ENCODE measurements at regions not wholly inside any gene's neighbourhood (a gene's known extent, or its start where the extent isn't known, plus 50 kb on each side); places are given as distances from the start of the nearest gene placed in this dataset.
"Not testable (repeated sequence)": the region's sequence is repeated elsewhere in the genome, so short reads cannot be mapped to it uniquely, and the experiment has no call there.

DNA sequence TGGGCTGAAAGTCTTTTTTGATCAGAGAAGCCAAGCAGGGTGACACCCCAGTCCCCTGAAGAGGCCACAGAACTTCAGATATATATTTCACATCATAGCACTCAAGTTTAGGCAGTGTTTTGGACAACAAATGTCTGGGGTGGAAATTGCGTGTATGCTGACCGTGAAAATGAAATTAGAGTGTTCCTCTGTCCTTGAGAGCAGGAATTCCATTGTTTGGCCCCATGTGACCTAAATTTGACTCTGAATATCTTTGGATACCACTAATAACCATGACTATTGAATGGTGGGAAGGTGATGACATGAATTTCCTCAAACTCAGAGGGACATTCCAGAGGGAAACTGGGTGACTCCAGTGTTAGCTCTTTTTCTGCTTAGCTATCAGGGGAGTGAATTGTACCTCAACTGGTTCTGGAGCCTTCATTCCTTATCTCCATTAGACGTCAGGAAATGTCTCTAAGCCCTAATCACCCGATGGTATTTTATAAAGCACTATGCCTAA lies 263.5 kb upstream of the RASGRP1 start:
- Mint-ChIP-seq H3K4me1 (no peaks in the 10 kb centered on the region), H3K9me3 (no peaks in the 10 kb centered on the region), H3K27ac (no peak overlapping the region), H3K36me3 (ENCODE audit: low read depth) (no peaks in the 10 kb centered on the region), H3K27me3 (peaks cover 4% of the 10 kb centered on the region), H3K4me3 (no peak overlapping the region)
- no peak for ATAC-seq (replicated peaks)

DNA sequence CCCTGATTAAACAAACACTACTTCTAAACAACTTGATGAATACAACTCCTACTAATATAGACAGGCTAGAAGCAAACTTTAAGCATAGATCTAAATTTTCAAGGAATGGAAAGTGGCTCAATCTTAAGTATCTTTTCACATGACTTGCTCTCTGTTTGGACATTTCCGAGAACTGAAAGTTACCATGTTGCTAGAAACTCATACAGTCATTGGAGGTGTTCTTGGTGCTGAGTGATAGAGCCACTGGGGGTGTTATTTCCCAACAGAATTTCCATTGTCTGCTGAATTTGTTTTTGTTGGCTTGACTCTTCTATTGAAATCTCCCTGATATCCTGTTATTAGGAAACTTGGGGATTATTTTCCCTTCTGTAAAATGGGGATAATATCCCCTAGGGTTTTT lies 264.5 kb upstream of the RASGRP1 start:
- no peak for ATAC-seq (replicated peaks)
- Mint-ChIP-seq H3K27me3 (peaks cover 4% of the 10 kb centered on the region), H3K9me3 (no peaks in the 10 kb centered on the region), H3K27ac (no peak overlapping the region), H3K4me3 (no peak overlapping the region), H3K4me1 (no peaks in the 10 kb centered on the region), H3K36me3 (ENCODE audit: low read depth) (no peaks in the 10 kb centered on the region)

DNA sequence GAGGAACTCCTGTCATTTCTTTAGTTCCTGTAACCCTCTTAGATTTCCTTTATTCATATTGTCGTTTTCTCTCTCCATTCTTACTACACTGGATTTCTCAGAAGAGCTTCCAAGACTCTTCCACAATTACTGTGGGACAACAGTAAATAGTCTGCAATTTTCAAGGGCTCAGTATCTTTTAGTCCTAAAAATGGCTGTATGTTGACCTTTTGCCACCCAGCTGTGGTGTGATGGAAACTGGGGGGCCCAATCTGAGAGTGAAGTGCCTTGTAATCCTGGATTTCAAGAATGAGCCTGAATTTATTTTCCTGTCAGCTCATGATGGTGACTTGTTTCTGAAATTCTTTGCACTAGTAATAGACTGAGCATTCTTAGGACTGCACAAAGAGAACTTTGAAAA lies 277.6 kb upstream of the RASGRP1 start:
- no peaks in the 10 kb centered on the region for H3K36me3 Mint-ChIP-seq (ENCODE audit: low read depth)
- peaks cover 5% of the 10 kb centered on the region for H3K9me3 Mint-ChIP-seq
- H3K27ac Mint-ChIP-seq: no peak overlapping the region
- no peak overlapping the region for H3K4me3 Mint-ChIP-seq
- H3K27me3 Mint-ChIP-seq: peaks cover 14% of the 10 kb centered on the region
- H3K4me1 Mint-ChIP-seq: no peaks in the 10 kb centered on the region
- no peak for ATAC-seq (replicated peaks)

DNA sequence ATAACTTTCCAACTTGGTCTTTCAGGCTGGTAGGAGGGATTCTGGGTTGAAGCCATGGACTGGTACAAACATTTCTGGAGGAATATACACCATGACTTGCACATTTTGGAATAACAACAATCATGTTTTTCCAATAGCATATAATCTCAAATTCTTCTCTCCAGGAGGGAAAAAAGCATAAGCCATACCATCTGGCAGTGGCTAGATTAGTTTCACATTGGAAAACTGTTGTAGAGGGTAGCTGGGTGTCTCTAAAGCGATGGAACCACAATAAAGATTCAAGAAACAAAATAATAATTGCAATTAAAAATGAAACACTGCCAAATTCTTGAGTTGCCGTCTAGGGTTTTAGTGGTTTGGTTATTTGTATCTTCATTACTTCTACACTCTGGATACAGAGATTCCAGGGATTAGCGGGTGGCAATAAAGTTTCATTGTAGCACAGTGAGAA lies 278.5 kb upstream of the RASGRP1 start:
- Mint-ChIP-seq H3K36me3 (ENCODE audit: low read depth) (no peaks in the 10 kb centered on the region), H3K9me3 (no peaks in the 10 kb centered on the region), H3K27me3 (peaks cover 8% of the 10 kb centered on the region), H3K4me3 (no peak overlapping the region), H3K27ac (no peak overlapping the region), H3K4me1 (no peaks in the 10 kb centered on the region)
- ATAC-seq (replicated peaks): no peak

DNA sequence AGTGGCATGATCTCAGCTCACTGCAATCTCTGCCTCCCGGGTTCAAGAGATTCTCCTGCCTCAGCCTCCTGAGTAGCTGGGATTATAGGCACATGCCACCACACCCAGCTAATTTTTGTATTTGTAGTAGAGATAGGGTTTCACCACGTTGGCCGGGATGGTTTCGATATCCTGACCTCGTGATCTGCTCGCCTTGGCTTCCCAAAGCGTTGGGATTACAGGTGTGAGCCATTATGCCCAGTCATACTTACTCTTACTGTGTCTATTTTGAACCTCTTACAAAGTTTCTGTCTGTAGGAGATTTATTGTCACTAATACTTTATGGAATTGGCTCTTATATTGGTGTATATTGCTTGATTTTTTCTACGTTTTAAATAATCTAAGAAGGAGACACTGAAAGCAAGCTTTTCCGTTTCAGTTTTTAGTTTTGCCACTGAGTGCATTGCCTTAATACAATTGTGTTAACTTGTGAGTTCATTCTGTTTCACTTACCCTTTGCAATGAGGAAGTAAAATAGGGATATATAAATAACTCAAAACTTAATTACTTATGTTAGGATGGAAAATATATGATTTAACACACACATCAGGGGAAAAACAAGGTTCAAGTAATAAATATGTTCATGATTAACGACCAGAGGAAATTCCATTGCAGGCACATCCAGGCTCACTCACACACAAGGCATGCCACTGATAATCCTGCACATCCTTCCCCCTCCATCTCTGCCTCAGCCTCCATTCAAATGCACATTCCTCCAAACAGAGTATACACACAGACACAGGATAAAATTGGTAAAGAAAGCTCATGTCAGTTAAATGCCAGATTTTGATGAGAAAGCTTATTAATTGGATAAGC lies 279.3 kb upstream of the RASGRP1 start:
- Mint-ChIP-seq H3K36me3 (ENCODE audit: low read depth) (no peaks in the 10 kb centered on the region), H3K4me1 (no peaks in the 10 kb centered on the region), H3K4me3 (no peak overlapping the region), H3K27me3 (peaks cover 5% of the 10 kb centered on the region), H3K27ac (no peak overlapping the region), H3K9me3 (no peaks in the 10 kb centered on the region)
- no peak for ATAC-seq (replicated peaks)

DNA sequence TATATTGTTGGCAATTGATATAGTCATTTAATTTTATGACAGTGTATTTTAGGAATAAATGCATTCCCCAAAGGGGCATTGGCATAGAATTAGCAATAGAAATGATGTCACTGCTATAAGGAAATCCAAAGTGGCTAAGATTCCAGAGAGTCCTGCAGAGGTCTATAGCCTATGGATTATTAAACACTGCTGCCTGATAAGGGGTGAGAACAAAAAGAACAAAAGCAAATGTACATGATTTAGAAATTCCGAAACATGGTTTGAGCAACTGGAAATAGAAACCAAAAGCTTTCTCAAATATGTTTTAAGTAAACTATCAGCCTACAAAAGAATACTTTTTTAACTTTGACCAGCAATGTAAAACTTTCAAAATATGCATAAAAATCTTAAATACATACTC lies 280.1 kb upstream of the RASGRP1 start:
- H3K4me3 Mint-ChIP-seq: no peak overlapping the region
- no peaks in the 10 kb centered on the region for H3K9me3 Mint-ChIP-seq
- no peak for ATAC-seq (replicated peaks)
- H3K27me3 Mint-ChIP-seq: peaks cover 10% of the 10 kb centered on the region
- H3K36me3 Mint-ChIP-seq (ENCODE audit: low read depth): no peaks in the 10 kb centered on the region
- H3K4me1 Mint-ChIP-seq: no peaks in the 10 kb centered on the region
- no peak overlapping the region for H3K27ac Mint-ChIP-seq

DNA sequence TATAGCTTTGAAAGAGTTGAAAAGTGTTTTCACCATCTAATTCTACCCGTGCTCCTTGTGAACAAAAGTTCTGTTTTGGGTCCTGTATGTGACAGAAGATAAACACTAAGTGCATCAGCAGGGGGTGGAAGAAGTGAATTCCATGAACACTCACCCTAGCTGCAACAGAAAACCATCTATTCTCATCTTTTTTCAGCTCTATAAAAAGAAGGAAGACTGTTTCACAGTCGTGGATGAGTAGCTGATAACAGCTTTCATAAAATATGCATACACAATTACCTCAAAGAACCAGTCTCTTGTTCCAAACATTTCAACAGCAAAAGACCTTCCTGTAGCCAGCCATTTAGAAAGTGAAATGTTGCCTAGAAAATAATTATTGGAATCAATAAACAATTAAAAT lies 281.7 kb upstream of the RASGRP1 start:
- Mint-ChIP-seq H3K4me3 (no peak overlapping the region), H3K9me3 (no peaks in the 10 kb centered on the region), H3K4me1 (no peaks in the 10 kb centered on the region), H3K36me3 (ENCODE audit: low read depth) (no peaks in the 10 kb centered on the region), H3K27ac (no peak overlapping the region), H3K27me3 (peaks cover 10% of the 10 kb centered on the region)
- no peak for ATAC-seq (replicated peaks)

DNA sequence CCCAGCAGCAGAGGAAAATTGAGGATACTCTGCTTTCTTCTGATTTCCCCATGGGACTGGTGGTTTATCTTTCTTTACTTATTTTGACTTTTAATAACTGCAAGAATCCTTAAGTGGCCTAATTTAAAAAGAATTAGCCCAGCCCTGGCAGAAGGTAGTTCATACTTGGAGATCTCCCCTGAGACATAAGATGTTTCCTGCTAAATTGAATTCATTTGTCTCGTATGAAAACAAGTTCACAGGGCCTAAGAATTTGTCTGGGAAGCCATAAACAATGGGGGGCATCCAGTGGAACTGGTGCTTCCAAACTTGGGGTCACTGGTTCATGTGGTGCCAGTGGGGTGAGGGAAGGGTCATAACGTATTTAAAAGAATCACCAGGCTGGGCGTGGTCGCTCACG lies 283.1 kb upstream of the RASGRP1 start:
- no peak for ATAC-seq (replicated peaks)
- Mint-ChIP-seq H3K9me3 (no peaks in the 10 kb centered on the region), H3K27ac (no peak overlapping the region), H3K36me3 (ENCODE audit: low read depth) (no peaks in the 10 kb centered on the region), H3K4me1 (no peaks in the 10 kb centered on the region), H3K27me3 (peaks cover 10% of the 10 kb centered on the region), H3K4me3 (no peak overlapping the region)

DNA sequence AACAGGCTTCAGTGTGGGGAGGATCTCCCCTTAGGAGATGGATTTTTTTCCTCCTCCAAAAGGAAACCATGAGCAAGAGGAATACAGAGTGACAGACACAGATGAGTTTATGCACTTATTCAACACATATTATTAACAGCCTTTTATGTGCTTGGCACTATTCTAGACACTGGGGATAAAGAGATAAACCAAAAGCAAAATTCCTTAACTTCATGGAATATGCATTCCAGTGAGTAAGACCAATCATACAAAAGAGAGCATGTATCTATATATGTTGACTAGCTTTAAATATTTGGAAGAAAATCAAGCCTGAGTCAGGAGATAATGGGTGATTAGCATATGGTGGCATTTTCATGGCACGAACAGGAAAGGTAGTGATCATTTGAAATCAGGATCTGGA lies 284.4 kb upstream of the RASGRP1 start:
- Mint-ChIP-seq H3K9me3 (no peaks in the 10 kb centered on the region), H3K27ac (no peak overlapping the region), H3K27me3 (peaks cover 9% of the 10 kb centered on the region), H3K36me3 (ENCODE audit: low read depth) (no peaks in the 10 kb centered on the region), H3K4me1 (no peaks in the 10 kb centered on the region), H3K4me3 (no peak overlapping the region)
- no peak for ATAC-seq (replicated peaks)

DNA sequence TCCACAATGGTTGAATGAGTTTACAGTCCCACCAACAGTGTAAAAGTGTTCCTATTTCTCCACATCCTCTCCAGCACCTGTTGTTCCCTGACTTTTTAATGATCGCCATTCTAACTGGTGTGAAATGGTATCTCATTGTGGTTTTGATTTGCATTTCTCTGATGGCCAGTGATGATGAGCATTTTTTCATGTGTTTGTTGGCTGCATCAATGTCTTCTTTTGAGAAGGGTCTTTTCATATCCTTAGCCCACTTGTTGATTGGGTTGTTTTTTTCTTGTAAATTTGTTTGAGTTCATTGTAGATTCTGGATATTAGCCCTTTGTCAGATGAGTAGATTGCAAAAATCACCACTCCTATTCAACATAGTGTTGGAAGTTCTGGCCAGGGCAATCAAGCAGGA lies 287.6 kb upstream of the RASGRP1 start:
- not testable (repeated sequence) for ATAC-seq (replicated peaks); H3K4me3 Mint-ChIP-seq; H3K36me3 Mint-ChIP-seq (ENCODE audit: low read depth); H3K27me3 Mint-ChIP-seq; H3K4me1 Mint-ChIP-seq; H3K9me3 Mint-ChIP-seq; H3K27ac Mint-ChIP-seq

DNA sequence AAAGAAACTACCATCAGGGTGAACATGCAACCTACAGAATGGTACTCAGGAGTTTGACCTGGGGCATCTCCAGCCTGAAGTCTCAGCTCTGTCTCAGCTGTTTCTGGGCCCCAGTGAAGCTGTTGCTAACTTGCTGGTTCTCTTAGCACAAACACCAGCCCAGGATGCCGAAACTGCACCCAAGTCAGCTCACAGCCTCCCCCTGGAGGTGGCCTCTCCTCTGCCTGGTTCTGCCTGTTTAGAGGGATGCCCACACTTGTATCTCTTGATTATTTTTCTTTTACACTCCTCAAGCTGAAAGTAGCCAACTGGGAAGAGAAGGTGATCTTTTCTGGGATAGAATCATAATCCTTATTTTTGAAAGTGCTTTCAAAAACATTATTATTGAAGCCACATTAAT lies 289.0 kb upstream of the RASGRP1 start:
- ATAC-seq (replicated peaks): no peak
- no peak overlapping the region for H3K4me3 Mint-ChIP-seq
- H3K36me3 Mint-ChIP-seq (ENCODE audit: low read depth): no peaks in the 10 kb centered on the region
- H3K9me3 Mint-ChIP-seq: no peaks in the 10 kb centered on the region
- no peaks in the 10 kb centered on the region for H3K4me1 Mint-ChIP-seq
- H3K27me3 Mint-ChIP-seq: peaks cover 8% of the 10 kb centered on the region
- no peak overlapping the region for H3K27ac Mint-ChIP-seq

DNA sequence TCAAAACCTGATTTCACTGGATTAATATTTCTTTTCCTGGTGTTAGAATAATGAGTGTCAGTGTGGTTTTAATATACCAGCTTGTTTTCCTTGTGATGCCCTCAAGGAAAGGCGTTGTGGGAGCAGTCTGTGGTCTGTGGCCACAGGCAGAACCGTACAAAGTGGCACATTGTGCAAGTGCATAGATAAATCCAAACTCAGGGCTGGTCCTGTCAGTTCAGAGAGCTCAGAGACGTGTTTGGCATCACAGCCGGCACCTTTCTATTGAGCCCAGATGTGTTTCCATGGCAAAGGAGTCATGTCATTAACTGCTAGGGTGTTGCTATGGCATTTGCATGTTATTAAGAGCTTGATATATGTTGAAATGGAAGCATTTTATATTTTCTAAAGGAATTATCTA lies 289.9 kb upstream of the RASGRP1 start:
- Mint-ChIP-seq H3K4me3 (no peak overlapping the region), H3K4me1 (no peaks in the 10 kb centered on the region), H3K27me3 (peaks cover 4% of the 10 kb centered on the region), H3K27ac (no peak overlapping the region), H3K36me3 (ENCODE audit: low read depth) (no peaks in the 10 kb centered on the region), H3K9me3 (no peaks in the 10 kb centered on the region)
- no peak for ATAC-seq (replicated peaks)

DNA sequence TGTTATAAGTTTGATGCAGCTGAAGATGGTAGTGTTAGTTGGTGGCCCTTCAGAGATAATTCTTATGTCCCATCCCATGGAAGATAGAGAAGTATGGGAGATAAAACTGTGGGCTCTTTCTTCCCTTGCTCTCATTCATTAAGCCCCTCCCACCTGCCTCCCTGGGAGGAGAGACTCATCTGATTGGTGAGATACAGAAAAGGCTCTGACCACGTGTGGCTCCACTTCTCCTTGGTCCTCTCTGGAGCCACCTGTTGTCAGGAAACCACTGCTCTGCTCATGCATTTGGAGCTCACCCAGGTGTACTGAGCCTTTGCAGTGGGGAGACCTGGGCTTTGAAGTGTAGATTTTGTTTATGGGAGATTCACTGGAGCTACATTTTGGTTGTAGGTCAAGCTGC lies 293.2 kb upstream of the RASGRP1 start:
- H3K27ac Mint-ChIP-seq: no peak overlapping the region
- ATAC-seq (replicated peaks): no peak
- no peak overlapping the region for H3K4me3 Mint-ChIP-seq
- H3K4me1 Mint-ChIP-seq: no peaks in the 10 kb centered on the region
- no peaks in the 10 kb centered on the region for H3K36me3 Mint-ChIP-seq (ENCODE audit: low read depth)
- no peaks in the 10 kb centered on the region for H3K9me3 Mint-ChIP-seq
- H3K27me3 Mint-ChIP-seq: peaks cover 8% of the 10 kb centered on the region

DNA sequence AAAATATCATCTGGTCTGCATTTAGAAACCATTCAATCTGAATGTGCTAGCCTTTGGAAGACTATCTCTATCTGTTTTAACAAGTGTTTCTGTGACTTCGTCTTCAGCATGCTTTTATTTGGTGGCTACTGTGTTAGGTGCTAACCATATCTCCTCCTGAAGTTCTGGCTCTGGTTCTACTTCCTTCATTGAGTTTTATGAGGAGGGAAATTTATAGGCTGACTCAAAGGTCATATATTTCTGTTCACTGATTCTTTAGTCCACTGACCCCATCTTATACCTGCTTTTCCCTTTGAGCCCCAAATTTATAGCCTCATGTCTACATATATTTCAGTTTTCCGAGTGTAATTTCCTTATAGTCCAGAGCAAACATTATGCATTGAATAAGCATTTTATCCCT lies 295.0 kb upstream of the RASGRP1 start:
- ATAC-seq (replicated peaks): no peak
- no peaks in the 10 kb centered on the region for H3K4me1 Mint-ChIP-seq
- H3K9me3 Mint-ChIP-seq: no peaks in the 10 kb centered on the region

DNA sequence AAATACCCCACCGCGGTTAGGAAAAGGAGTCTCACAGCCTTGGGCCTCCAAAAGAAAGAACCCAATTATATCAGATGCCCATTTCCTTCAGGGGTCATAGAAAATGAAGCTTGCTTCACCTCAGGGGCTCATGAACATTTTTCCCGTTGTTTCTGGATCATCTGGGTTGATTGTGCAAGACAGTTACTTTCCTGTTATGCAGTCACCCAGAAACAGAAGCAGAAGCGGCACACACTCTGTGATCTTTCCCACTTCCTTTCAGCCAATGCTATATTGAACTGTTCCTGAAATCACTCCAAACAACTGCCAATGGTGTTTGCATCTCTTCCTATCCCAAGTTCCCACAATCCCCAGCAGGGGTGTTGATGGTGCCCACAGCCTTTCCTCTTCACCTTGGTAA lies 295.6 kb upstream of the RASGRP1 start:
- H3K4me3 Mint-ChIP-seq: no peak overlapping the region
- H3K27ac Mint-ChIP-seq: no peak overlapping the region
- H3K27me3 Mint-ChIP-seq: peaks cover 8% of the 10 kb centered on the region
- H3K9me3 Mint-ChIP-seq: no peaks in the 10 kb centered on the region
- no peaks in the 10 kb centered on the region for H3K4me1 Mint-ChIP-seq
- no peaks in the 10 kb centered on the region for H3K36me3 Mint-ChIP-seq (ENCODE audit: low read depth)
- ATAC-seq (replicated peaks): no peak

More for the DNA sequence above, 295.0 kb upstream of the RASGRP1 start:
- H3K27ac Mint-ChIP-seq: no peak overlapping the region
- peaks cover 8% of the 10 kb centered on the region for H3K27me3 Mint-ChIP-seq
- no peak overlapping the region for H3K4me3 Mint-ChIP-seq
- H3K36me3 Mint-ChIP-seq (ENCODE audit: low read depth): no peaks in the 10 kb centered on the region
